ENCODE measurements at regions not wholly inside any gene's neighbourhood (a gene's known extent, or its start where the extent isn't known, plus 50 kb on each side); places are given as distances from the start of the nearest gene placed in this dataset.

DNA sequence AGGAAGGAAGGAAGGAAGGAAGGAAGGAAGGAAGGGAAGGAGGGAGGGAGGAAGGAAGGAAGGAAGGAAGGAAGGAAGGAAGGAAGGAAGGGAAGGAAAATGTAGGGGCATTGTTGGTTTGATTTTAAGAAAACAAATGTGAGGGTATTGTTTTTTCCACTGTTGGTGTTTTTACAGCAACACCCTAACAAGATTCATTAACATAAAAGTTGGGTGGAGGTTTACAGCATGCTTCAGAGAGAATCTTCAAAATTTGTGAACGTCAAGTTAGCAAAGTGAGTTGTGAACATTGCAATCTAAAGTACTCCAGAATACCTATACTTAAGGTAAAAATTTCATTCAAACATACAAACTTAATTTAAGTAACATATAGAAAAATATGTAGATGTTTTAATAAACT, 200.2 kb upstream of the ID4 start:
- no peak overlapping the region for H3K27ac ChIP-seq
- TF ChIP-seq ZFX (IDR thresholded peaks at IDR 0.05; ENCODE audit: borderline replicate concordance), result no peak
- TF ChIP-seq, protein P1, sequence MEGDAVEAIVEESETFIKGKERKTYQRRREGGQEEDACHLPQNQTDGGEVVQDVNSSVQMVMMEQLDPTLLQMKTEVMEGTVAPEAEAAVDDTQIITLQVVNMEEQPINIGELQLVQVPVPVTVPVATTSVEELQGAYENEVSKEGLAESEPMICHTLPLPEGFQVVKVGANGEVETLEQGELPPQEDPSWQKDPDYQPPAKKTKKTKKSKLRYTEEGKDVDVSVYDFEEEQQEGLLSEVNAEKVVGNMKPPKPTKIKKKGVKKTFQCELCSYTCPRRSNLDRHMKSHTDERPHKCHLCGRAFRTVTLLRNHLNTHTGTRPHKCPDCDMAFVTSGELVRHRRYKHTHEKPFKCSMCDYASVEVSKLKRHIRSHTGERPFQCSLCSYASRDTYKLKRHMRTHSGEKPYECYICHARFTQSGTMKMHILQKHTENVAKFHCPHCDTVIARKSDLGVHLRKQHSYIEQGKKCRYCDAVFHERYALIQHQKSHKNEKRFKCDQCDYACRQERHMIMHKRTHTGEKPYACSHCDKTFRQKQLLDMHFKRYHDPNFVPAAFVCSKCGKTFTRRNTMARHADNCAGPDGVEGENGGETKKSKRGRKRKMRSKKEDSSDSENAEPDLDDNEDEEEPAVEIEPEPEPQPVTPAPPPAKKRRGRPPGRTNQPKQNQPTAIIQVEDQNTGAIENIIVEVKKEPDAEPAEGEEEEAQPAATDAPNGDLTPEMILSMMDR (IDR thresholded peaks at IDR 0.05), result no peak

DNA sequence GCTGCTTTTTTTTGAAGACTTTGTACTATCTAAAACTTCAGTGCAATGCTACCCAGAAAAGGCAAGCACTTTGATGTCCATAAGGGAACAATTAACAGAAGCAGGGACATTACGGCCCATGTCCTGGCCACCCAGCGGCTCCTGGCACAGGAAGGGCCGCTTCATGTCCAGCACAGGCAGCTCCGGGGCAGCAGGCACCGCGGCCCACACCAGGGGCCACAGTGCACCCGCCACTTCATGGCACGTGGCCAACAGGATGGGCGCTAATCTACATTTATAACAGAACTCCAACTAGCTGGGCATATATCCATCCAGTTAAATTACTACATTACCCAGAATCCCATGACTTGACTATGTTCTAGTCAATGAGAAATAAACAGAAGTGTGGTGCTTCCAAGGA, 198.2 kb upstream of the ID4 start:
- no peak overlapping the region for H3K27ac ChIP-seq
- no peak for TF ChIP-seq ZFX (IDR thresholded peaks at IDR 0.05; ENCODE audit: borderline replicate concordance)
- TF ChIP-seq, protein P1 (IDR thresholded peaks at IDR 0.05), result no peak

DNA sequence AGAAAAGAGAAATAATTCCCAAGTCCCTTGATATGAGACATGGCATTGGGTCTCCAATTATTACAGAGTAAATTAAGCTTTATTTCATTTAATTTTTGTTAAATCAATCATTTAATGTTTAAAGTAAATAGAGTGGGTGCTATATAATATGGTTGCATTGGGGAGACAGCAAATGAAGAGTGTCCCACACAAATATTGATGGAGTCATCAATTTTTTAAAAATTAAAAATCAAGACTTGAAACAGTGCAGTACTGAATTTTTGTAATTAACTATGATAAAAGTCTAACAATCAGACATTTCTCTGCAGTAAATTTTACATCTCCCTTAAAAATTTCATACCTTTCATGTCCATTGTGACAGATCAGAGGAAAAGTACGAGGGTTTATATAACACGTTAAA, 193.9 kb upstream of the ID4 start:
- TF ChIP-seq ZFX (IDR thresholded peaks at IDR 0.05; ENCODE audit: borderline replicate concordance), result no peak
- TF ChIP-seq, protein P1 (IDR thresholded peaks at IDR 0.05), result no peak
- H3K27ac ChIP-seq, result no peak overlapping the region

DNA sequence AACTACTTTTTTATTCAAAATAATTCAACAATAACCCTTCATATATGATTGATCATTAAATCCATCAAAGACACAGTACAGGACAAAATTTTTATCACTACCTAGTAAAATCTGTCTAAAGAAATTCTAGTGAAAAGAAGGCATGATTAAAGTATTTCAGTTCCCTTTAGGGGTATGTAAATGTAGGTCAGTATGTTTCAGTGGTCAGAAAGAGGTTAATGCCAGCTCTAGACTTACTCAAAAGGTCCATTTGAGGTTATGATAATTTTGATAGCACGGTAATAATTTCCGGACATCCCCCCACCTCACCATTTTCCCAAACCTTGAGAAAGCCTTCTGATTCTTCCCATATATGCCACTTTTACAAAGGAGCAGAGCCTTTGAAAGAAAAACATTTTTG, 193.5 kb upstream of the ID4 start:
- TF ChIP-seq, protein P1 (IDR thresholded peaks at IDR 0.05), result no peak
- TF ChIP-seq ZFX (IDR thresholded peaks at IDR 0.05; ENCODE audit: borderline replicate concordance), result no peak
- no peak overlapping the region for H3K27ac ChIP-seq

DNA sequence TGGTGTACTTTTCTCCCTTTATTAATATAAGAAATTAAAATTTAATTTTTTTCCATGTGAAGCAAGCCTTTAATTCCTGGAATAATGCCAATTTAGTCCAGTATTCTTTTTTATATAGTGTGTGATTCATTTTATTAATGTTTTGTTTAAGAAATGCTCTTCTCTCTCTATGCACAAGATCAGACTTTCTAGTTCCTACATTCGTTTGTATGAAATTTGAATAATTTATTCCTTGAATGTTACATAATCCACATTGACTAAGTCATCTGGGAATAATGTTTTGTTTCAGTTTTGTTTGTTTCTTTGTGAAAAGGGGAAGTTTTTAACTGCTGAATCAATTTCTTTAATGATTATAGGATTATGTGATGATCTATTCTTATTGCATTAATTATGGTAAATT, 181.4 kb upstream of the ID4 start:
- H3K27ac ChIP-seq, result no peak overlapping the region
- TF ChIP-seq ZFX (IDR thresholded peaks at IDR 0.05; ENCODE audit: borderline replicate concordance), result no peak
- TF ChIP-seq, protein P1 (IDR thresholded peaks at IDR 0.05), result no peak

DNA sequence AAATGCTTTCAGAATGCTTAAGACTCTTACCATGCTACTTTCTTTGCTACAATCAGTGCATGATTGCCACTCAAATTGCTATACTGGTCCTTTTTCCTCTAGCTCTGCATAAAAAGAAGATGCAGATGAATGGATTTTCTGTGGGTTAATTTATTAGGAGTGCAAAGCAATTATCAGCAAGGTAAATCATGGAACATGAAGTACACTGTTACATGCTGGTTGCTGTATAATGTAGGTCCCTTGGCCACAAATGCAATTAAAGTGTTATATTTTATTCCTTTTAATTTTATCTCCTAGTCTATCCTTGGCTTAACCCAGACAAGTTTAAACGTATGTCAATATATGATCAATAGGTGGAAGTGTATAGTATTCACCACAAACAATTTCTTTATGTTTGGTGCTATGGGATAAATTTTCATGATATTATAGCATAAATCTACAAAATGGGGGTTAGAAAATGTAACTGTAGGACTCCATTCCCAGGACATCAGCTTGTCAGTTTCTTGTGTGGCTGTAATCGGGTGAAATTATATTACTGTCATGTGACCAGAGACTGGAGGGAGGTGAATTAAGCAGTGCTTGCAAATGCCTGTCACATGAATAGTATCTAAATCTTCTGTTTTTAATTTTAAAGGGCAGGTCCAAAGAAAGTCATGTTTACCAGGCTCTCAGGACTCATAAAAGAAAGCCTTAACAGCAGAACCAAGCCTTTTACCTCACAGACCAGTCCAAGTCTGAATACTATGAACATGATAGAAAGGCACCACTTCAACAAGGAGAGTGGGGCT, 176.9 kb upstream of the ID4 start:
- TF ChIP-seq, protein P1 (IDR thresholded peaks at IDR 0.05), result no peak
- TF ChIP-seq ZFX (IDR thresholded peaks at IDR 0.05; ENCODE audit: borderline replicate concordance), result no peak
- no peak overlapping the region for H3K27ac ChIP-seq

DNA sequence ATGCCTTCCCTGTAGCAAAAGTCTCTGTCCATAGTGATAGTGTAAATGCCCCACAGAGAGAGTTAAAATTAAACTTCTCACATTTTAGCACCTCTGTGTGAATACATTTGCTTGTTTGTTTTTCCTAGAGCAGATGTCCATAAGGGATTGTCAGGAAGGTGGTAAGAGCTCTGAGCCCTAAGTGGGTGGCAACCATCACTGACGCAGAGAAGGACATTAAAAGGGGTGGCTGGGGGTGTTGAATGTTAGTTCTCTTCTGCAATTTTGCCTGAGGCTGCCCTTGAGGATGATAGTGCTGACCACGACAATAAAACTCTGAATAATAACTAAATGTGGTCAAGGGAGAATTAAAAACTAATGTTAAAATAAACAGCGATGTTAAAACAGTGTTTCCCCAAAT, 174.3 kb upstream of the ID4 start:
- no peak overlapping the region for H3K27ac ChIP-seq

More for the DNA sequence above, 174.3 kb upstream of the ID4 start:
- TF ChIP-seq, protein P1 (IDR thresholded peaks at IDR 0.05), result no peak
- TF ChIP-seq ZFX (IDR thresholded peaks at IDR 0.05; ENCODE audit: borderline replicate concordance), result no peak
